AG09309 (cell line): ENCODE measurements at regions not wholly inside any gene's neighbourhood (a gene's known extent, or its start where the extent isn't known, plus 50 kb on each side); places are given as distances from the start of the nearest gene placed in this dataset.

Experiments used
- DNase-seq: peaks from one replicate; pipeline ENCODE4 v3.0.0-alpha.2; 2010; ENCODE audit warnings: low read depth
- H3K4me3 ChIP-seq: 2 replicates; pipeline ENCODE4 v1.5.1; 2011; ENCODE audit warnings: mild to moderate bottlenecking, low read depth, low read length, moderate library complexity; ENCODE audit not compliant: control insufficient read depth
- TF ChIP-seq, protein P1 (sequence below): IDR thresholded peaks from 2 replicates; pipeline ENCODE4 v1.5.1; 2011; ENCODE audit warnings: mild to moderate bottlenecking, low read depth, low read length, inconsistent platforms; ENCODE audit not compliant: insufficient read depth, control insufficient read depth; ENCODE audit errors: missing control alignments

DNA sequence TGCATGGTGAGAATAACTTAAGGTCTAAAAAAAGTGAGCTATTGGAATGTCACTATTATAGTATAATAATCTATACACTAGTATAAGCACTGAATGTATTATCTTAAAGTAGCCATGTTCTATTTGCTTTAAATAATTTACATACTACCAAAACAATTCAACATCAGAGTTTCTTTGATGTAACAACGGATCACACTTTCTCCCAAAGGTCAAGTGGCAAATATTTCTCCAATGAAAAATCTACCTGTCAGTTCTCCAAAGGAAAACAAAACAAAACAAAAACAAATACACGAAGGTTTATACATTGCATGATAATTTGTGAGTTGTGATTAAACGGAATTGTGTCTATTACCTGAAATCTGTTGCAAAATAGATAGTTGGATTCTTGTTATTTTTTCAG is 581.4 kb downstream of the USP25 start:
- TF ChIP-seq, protein P1, sequence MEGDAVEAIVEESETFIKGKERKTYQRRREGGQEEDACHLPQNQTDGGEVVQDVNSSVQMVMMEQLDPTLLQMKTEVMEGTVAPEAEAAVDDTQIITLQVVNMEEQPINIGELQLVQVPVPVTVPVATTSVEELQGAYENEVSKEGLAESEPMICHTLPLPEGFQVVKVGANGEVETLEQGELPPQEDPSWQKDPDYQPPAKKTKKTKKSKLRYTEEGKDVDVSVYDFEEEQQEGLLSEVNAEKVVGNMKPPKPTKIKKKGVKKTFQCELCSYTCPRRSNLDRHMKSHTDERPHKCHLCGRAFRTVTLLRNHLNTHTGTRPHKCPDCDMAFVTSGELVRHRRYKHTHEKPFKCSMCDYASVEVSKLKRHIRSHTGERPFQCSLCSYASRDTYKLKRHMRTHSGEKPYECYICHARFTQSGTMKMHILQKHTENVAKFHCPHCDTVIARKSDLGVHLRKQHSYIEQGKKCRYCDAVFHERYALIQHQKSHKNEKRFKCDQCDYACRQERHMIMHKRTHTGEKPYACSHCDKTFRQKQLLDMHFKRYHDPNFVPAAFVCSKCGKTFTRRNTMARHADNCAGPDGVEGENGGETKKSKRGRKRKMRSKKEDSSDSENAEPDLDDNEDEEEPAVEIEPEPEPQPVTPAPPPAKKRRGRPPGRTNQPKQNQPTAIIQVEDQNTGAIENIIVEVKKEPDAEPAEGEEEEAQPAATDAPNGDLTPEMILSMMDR: no peak
- H3K4me3 ChIP-seq: no peak overlapping the region
- DNase-seq: no peak

DNA sequence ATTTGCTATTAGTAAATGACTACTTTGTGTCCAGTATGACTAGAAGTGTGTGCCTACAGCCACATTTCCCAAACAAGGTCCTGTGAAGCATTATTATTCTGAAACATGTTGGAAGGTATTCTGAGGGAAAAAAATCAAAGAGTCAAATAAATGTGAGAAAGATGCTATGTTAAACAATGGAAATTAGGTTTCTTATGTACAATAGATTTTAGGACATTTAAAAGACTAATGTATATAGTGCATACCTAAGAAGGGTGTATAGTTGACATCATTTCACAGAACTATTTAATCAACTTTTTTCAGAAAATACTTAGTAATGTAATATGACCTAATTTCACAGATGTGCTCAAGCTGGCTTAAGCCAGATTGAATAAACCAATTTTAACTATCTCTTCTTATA is 582.5 kb downstream of the USP25 start:
- TF ChIP-seq, protein P1: no peak
- no peak for DNase-seq
- H3K4me3 ChIP-seq: no peak overlapping the region

DNA sequence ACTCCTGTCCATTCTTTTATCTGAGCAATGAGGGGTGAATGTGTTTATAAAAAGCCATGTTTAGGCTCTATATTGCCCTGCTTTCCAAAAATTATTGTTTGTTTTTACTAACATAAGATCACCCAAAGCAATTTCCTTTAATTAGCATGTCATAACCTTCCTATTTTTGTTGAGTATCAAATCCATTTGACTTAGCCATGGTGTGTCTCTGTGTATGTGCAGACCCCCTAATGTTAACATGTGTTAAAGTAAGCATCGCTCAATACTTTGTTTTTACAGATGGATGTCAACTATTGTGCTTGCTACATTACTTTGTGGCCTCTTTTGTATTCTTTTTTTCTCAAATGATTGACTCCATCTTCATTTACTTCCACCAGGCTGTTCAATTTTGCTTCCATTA is 585.4 kb downstream of the USP25 start:
- TF ChIP-seq, protein P1: no peak
- no peak for DNase-seq
- H3K4me3 ChIP-seq: no peak overlapping the region

DNA sequence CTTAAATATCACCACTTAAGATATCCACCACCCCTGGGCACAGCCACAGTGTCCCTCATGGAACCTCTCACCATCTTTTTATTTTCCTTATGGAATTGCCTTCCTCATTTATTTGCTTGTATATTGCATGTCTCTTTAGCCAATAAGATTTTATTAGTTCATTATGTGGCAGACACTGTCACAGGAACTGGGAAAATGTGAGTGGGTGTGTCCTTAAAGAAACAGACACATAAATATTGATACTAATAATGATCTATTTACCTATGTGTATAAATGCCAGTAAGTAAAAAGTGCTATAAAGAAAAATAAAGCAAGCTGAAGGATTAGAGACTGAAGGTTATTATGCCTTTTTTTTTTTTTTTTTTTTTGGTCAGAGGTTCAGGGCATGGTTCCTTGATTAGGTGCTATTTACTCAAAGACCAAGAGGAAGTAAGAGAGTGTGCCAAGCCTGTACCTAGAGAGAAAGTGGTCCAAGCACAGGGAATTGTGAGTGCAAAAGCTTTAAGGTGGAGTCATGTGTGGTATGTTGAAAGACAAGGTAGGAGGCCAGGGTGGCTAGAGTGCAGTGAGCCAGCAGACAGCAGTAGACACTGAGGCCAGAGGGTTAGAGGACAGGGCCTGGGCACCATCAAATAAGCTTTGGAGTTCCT is 589.0 kb downstream of the USP25 start:
- DNase-seq: no peak
- TF ChIP-seq, protein P1: no peak
- no peak overlapping the region for H3K4me3 ChIP-seq

GRCh38 chr21:16320110-16320509 is 590.3 kb downstream of the USP25 start:
- TF ChIP-seq, protein P1: no peak
- no peak for DNase-seq

GRCh38 chr21:16322454-16322853 is 592.7 kb downstream of the USP25 start:
- TF ChIP-seq, protein P1: no peak
- no peak for DNase-seq
- H3K4me3 ChIP-seq: no peak overlapping the region

More at GRCh38 chr21:16320110-16320509, 590.3 kb downstream of the USP25 start:
- no peak overlapping the region for H3K4me3 ChIP-seq

DNA sequence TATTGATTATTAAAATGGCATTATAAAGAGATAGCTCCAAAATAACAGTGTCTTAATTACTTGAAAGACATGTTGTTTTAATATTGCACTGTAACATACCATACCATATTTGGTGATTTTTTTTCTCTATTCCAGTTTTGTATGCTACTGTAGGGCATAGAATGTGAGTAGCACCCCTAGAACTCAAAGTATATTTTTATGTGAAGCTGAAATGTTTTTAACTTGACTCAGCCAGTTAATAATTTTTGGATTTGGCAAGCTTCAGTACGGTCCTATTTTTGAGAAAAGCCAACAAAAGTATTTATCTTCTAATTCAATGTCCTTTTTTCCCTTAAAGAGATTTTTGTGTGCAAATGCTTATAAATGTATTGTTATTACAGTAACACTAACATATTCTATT is 593.8 kb downstream of the USP25 start:
- no peak for DNase-seq
- no peak overlapping the region for H3K4me3 ChIP-seq
- TF ChIP-seq, protein P1: no peak
